H7 (cell line): ENCODE measurements at regions not wholly inside any gene's neighbourhood (a gene's known extent, or its start where the extent isn't known, plus 50 kb on each side); places are given as distances from the start of the nearest gene placed in this dataset.

Experiments used
- DNase-seq: peaks from one replicate; pipeline ENCODE4 v3.0.0; 2012
- H3K27me3 ChIP-seq: 2 replicates; pipeline ENCODE4 v1.6.0; 2011; ENCODE audit warnings: mild to moderate bottlenecking, low read length; ENCODE audit not compliant: control insufficient read depth, insufficient read depth
- H3K36me3 ChIP-seq: replicated peaks from 2 replicates; pipeline ENCODE4 v1.5.1; 2011; ENCODE audit warnings: low read length; ENCODE audit not compliant: control insufficient read depth, insufficient read depth
- H3K4me3 ChIP-seq: 2 replicates; pipeline ENCODE4 v1.5.1; 2011; ENCODE audit warnings: low read depth, mild to moderate bottlenecking, control low read depth, low read length, moderate library complexity; ENCODE audit not compliant: insufficient read depth

DNA sequence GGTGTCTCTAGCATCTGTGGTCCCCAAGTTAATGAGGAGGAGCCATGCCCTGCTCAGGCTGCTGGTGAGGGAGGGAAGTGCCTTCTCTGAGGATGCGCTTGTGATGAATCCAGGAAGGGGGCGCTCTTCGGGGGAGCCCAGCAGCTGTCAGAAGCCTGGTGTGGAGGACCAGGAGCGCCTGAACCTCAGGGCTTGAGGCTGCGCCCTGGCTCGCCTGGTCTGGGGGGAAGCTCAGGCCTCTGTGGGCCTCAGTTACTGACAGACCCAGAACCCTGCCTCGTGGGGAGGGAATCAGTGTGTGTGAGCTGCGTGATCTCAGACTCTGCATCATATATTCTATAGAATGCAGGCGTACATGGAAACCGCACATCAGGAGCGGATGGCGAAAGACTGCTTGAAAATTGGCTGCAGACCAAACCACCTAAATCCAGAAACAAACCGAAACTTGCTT is 126.1 kb downstream of the SEC14L1 start:
- H3K36me3 ChIP-seq, result no peaks in the 10 kb centered on the region
- DNase-seq, result peak; percentile 95
- H3K27me3 ChIP-seq, result no peaks in the 10 kb centered on the region
- no peak overlapping the region for H3K4me3 ChIP-seq

DNA sequence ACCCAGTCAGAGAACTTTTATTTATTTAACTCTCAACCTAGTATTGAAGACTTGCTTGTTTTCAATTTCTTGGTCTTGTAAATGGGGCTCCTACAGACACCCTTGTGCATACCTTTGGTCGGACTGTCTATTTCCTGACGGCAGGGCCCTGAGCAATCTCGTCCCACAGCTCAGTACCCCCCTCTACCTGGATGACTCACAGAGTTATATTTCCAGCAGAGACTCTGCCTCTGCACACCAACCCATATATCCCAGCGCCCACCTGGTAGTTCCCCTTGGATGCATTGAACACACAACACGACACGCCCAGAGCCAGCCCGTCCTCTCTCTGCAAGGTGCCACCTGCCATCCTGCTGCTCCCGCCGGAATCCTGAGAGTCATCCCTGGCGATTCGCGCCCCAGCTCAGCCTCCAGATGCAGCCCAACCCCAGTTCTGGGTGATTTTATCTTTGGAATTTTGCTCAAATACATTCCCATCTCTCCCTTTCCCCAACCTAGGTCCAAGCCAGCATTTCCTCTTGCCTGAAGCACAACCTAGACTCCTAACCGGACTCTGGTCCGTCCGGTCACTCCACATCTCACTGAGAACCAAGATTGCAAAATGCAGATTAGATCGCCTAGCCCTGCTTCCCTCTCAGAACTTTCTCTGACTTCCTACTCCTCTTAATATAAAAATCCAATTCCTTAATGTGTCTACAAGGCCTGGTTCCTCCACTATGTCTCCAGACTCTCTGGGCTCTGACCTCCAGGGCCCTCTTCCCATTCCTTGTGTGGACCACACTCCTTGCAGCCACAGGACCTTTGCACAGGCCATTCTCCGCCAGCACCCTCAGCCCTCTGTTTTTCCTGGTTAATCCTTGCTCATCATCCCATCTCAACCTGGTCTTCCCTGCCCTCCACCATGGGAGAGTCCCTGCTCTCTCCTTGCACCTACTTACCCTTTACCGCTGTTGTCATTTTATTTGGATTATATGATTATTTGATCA is 129.2 kb downstream of the SEC14L1 start:
- Histone ChIP-seq H3K27me3 (no peaks in the 10 kb centered on the region), H3K36me3 (no peaks in the 10 kb centered on the region), H3K4me3 (no peak overlapping the region)
- DNase-seq, result no peak

DNA sequence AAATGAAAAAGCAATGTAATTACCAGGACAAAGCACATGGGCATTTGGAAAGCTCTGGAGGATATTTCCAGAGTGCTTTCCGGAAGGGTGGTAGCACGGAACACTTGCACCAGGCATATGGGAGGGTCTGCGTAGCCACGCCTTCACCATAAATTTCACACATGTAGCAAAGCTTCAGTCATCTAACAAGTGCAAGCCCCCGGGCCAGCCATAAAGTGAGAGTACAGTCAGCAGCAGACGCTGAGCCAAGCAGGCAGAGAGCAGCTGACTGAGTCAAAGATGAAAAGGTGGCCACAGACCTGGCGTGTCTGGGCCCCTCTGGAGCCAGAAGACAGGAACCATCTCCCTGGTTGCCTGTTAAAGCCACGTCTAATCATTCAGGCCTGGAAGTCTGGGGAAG is 130.6 kb downstream of the SEC14L1 start:
- no peaks in the 10 kb centered on the region for H3K27me3 ChIP-seq
- H3K4me3 ChIP-seq, result no peak overlapping the region

DNA sequence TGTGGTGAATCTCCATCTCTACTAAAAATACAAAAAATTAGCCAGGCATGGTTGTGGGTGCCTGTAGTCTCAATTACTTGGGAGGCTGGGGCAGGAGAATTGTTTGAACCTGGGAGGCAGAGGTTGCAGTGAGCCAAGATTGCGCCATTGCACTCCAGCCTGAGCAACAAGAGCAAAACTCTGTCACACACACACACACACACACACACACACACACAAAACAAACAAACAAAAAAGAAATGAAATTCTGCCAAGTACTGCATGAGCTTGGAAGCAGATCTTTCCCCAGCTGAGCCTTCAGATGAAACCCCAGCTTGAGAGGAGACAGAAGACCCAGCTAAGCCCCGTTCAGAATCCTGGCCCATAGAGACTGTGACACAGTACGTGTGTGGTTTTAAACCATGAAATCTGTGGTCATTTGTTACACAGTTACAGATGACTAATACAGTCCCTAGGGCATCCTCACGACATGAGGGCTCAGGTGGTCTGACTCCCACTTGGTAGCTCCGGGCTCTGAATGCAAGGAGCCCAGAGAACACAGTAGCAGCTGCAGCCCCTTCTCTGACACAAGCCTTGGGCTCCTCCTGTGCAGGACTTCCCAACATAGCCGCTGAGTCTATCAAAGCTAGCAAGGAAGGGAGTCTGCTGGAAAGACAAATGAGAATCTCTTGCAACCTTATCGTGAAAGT is 132.8 kb downstream of the SEC14L1 start:
- no peak overlapping the region for H3K4me3 ChIP-seq
- H3K27me3 ChIP-seq, result no peaks in the 10 kb centered on the region
- DNase-seq, result no peak
- no peaks in the 10 kb centered on the region for H3K36me3 ChIP-seq

More for the DNA sequence above, 130.6 kb downstream of the SEC14L1 start:
- no peaks in the 10 kb centered on the region for H3K36me3 ChIP-seq
- no peak for DNase-seq

DNA sequence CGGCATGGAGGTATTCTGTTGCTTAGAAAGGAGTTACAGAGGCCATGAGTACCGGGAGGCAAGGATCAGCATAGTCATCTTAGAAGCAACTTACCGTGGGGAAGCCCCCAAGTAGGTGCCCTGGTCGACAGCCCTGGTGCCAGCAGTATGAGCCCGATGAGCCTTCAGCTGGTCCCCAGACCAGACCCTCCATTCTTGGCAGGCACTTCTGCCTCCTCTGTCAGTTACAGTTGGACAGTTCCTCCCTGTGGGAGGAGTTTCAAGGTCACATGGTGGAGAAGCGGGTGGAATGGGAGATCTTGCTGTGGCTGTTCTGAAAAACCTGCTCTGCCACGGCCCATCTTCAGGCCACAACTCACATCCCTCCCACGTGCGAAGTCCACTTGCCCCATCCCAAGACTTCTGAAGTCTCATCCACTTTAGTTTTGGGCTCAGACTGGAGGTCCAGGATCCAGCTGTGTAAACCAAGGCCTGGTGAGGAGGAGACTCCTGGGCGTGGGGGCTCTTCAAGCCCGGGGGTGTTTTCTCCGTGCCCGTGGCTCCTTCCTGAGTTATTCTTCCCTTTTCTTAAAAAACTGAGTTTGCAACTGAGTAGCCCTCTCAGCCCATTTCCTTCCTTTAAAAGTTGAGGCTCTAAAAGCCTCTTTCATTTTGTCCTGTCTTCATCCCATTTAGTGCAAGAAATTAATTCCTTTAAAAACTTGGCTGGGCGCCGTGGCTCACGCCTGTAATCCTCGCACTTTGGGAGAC is 133.5 kb downstream of the SEC14L1 start:
- no peak for DNase-seq
- Histone ChIP-seq H3K36me3 (no peaks in the 10 kb centered on the region), H3K4me3 (no peak overlapping the region), H3K27me3 (no peaks in the 10 kb centered on the region; the same call in 1 of the 2 replicates)

DNA sequence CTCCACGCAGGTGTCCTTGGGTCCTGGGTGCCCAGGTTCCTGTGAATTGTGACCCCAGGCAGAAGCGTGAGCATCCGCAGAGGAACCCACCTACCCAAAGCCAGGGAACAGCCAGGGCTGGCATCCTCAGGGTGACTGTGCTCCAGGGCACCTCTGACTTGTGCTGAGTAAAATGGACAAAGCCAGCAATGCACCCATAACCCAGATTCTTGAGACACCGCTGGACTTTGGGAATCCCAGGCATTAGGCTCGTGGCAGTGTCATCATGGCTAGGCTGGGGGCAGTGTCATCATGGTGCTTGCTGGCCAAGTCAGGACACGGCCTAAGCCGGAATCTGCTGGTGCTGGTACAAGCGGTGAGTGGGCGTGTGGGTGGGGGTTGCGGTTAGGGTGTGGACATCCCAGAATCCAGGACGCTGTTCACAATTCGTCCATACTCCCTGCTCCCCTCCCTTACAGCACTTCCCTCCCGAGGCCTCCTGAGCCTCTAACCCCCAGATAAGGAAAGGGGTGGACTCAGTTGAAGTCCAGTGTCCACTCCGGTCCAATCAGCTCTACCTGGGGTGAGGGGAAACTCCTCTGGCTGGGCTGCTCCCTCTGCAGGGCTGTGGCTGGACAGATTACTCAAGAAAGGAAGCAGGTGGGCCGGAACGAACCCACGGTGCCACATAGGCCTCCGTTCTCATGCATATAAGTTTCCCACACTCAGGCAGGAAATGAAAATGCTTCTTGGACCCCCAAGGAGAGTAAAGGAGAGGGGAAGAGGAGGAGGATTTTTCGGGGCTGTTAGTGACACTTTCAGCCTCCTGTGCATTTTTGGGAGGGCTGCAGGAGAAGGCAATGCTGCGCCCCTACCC is 138.9 kb downstream of the SEC14L1 start:
- Histone ChIP-seq H3K36me3 (no peaks in the 10 kb centered on the region), H3K4me3 (no peak overlapping the region), H3K27me3 (peaks cover 19% of the 10 kb centered on the region)
- DNase-seq, result peak; percentile 67

DNA sequence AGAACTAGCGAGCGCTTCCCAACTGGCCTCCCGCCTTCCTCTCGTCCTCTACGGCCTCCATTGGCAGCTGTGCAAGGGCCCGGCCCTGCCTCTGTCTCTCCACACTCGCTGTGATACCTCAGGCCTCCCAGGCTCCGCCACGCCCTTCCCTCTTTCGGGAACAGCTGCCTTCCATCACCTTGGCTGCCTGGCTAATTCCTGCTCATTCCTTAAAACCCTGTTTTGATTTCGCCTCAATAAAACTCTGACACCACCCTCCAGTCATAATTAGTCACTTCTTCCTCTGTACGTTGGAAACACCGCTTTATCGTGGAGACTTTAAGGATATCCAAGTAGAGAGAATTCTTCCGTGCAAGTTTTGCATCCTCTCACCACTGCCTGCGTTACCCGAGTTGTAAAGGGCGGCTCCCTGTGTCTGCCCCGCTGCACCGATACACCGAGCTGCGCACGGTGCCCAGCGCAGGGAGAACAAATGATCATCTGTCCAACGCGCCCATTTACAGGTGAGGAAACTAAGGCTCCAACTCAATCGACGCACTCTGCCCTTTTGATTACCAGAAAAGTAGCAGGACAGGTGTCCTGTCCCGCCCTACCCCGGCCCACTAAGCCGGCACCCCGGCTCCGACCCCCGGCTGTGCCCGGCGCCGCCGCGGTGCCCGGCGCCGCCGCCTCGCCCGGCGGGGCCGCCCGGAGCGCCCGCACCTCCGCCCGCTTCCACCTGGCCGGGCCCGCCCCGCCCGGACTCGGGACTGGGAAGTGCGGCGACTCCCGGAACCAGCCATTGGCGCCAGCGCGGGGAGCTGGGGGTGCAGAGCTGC is 139.7 kb downstream of the SEC14L1 start:
- DNase-seq, result peak; percentile 78
- H3K27me3 ChIP-seq, result peaks cover 19% of the 10 kb centered on the region
- peak overlapping the region; percentile 38 for H3K4me3 ChIP-seq
- H3K36me3 ChIP-seq, result no peaks in the 10 kb centered on the region

DNA sequence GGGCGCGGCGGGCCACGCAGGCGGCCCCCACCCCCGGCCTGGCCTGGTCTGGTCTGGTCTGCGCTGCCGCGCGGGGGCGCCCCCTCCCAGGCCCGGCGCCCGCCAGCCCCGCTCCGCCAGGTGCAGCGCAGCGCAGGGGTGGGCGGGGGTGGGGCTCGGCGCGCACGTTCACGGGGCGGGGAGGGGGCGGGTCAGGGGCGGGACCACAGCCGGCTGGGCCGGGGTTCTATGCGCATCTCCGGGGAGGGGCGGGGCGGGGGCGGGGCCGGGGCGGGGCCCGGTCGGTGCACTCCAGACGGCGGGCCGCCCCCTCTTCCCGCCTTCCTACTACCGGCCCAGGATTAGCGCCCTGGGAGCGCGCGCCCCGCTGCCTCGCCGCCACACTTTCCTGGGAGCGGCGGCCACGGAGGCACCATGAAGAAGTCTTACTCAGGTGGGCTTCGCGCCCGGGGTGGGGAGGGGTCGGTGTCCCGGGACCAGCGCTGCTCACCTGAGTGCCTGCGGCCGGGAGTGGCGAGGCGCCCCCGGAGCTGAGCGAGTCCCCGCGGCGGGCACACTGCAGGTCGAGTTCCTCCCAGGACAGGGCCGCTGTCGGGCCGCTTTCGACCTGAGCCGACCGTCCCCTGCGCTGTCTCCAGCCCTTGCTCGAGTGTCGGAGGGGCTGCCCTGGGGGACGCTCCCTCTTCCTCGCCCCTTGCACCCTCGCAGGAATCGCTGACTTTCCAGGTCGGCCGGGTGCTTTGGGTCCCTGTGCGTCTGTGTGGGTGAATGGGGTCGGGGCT is 140.5 kb downstream of the SEC14L1 start:
- peaks cover 19% of the 10 kb centered on the region for H3K27me3 ChIP-seq
- DNase-seq, result peak; percentile 99

DNA sequence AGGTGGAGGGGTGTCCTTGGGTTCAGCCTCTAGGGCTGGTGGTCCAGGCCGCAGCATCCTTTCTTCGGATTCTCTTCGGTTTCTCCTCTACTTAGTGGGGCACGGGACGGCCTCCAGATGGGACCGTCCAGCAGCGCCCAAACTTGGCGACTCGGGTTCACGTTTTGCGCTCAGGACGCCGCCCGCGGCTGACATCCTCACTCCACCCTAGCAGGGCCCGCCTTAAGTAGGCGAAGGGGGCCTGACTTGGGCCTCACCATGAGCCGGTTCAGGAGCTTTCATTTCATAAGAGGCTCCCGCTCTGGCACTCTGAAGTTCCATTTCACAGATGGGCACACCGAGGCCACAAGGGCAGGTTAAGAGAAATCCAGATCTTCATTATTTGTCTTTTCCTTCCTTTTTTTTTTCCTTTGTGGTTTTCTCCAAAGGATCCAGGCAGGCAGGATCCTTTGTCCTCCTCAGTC is 141.2 kb downstream of the SEC14L1 start:
- H3K27me3 ChIP-seq, result peaks cover 19% of the 10 kb centered on the region
- H3K36me3 ChIP-seq, result no peaks in the 10 kb centered on the region
- DNase-seq, result peak; percentile 82
- peak overlapping the region; percentile 76 for H3K4me3 ChIP-seq

More for the DNA sequence above, 140.5 kb downstream of the SEC14L1 start:
- Histone ChIP-seq H3K36me3 (no peaks in the 10 kb centered on the region), H3K4me3 (peak overlapping the region; percentile 76)

DNA sequence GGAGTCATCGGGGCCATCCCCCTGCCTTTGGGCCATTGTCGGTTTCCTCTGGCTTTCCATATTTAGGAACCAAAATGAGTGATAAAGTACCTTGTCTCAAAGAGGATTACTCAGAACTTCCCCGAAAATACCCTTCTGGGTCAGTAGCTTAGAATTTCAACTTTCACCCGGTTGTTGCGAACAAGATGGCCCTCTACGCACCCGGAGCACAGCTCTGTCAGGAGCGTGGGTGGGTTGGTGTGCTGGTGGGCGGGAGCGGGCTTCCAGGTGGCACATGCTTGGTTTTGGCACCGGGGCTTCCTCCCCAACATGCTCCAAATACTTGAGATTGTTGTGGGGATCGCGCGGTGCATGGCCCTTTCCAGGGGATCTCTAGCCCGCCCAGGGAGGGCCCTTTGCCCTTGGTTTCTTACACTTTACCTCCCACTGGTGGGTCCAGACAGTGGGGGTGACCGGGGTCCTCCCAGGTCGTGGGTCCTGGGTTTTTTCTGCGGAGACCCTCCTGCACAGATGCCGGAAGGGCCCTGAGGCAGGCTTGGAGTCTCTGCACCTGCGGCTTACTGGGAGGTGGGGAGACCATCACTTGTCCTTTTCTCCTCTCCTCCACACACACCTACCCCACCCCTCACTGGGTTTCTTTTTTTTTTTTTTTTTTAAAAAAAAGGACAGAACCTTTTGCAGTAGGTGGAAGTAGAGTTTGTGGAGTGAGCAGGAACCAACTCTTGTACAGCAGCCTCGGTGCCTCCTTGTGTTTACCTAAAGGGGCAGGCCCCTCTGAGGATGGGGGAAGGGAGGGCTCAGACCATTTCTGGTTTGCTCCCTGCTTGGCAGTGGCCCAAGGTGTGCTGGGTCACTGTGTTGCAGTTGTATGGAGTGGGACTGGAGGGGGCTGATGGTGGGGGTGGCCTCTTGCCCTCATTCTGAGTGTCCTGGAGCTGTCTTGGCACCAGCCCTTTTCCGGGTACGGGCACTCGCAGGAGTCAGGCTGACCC is 142.1 kb downstream of the SEC14L1 start:
- Histone ChIP-seq H3K27me3 (peaks cover 19% of the 10 kb centered on the region), H3K4me3 (no peak overlapping the region), H3K36me3 (no peaks in the 10 kb centered on the region)
- DNase-seq, result peak; percentile 70

DNA sequence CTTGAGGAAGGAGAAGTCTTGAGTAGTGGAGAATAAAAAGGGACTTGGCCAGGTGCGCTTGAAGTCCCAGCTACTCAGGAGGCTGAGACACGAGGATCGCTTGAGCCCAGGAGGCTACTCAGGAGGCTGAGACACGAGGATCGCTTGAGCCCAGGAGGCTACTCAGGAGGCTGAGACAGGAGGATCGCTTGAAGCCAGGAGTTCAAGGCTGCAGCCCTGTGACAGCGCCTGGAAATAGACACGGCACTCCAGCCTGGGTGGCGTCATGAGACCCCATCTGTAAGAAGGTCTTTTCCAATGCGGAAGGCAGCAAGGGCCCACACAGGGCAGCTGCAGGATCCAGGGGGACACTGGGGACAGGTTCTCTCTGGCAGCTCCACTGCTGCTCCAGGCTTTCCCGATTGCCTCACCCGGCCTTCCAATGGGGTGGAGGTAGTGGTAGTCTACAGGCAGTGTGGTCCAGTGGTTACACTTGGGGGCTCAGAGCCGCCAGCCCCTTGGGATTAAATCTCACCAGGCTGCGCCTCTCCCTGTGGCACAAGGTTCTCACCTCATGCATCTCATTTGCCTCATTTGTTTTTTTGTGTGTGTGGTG is 143.4 kb downstream of the SEC14L1 start:
- no peak for DNase-seq
- Histone ChIP-seq H3K36me3 (no peaks in the 10 kb centered on the region), H3K27me3 (peaks cover 19% of the 10 kb centered on the region), H3K4me3 (no peak overlapping the region)
